Mucosa of rectum (tissue), 2 donors: ENCODE measurements at regions not wholly inside any gene's neighbourhood (a gene's known extent, or its start where the extent isn't known, plus 50 kb on each side); places are given as distances from the start of the nearest gene placed in this dataset.

ENCODE experiments used
- H3K27ac ChIP-seq, 2 donors: one replicate each; pipeline ENCODE4 v1.7.0; 2013; ENCODE audit warnings: inconsistent platforms in 2 of 2, low read depth in 2 of 2, low read length in 2 of 2
- H3K27me3 ChIP-seq, 2 donors: one replicate each; pipeline ENCODE4 v1.7.0; 2013; ENCODE audit warnings: low read length in 2 of 2; ENCODE audit not compliant: control insufficient read depth in 2 of 2, insufficient read depth in 2 of 2
- H3K36me3 ChIP-seq, 2 donors: one replicate each; pipeline ENCODE4 v1.7.0; 2013; ENCODE audit warnings: low read length in 2 of 2; ENCODE audit not compliant: control insufficient read depth in 2 of 2, insufficient read depth in 2 of 2
- H3K4me1 ChIP-seq, 2 donors: one replicate each; pipeline ENCODE4 v1.7.0; 2013; ENCODE audit warnings: low read length in 2 of 2, mild to moderate bottlenecking in 1 of 2; ENCODE audit not compliant: control insufficient read depth in 2 of 2, insufficient read depth in 2 of 2
- H3K4me3 ChIP-seq, 2 donors: one replicate each; pipeline ENCODE4 v1.7.0; 2013; ENCODE audit warnings: low read length in 2 of 2
- H3K9ac ChIP-seq, 2 donors: one replicate each; pipeline ENCODE4 v1.7.0; 2013; ENCODE audit warnings: low read length in 2 of 2, low read depth in 1 of 2, mild to moderate bottlenecking in 1 of 2
- H3K9me3 ChIP-seq, 2 donors: one replicate each; pipeline ENCODE4 v1.7.0; 2013; ENCODE audit warnings: low read length in 2 of 2; ENCODE audit not compliant: control insufficient read depth in 2 of 2
- donor health status: healthy.
- donor health status: Normal muscosa, but diverticular disease.

GRCh38 chr15:56812961-56813360 is 79.7 kb upstream of the ZNF280D start:
- peaks cover 3% of the 10 kb centered on the region in 2 donors for H3K4me1 ChIP-seq
- no peak overlapping the region for H3K4me3 ChIP-seq
- no peak overlapping the region for H3K27ac ChIP-seq
- H3K9me3 ChIP-seq = peaks cover 0 to 4% of the 10 kb centered on the region in 2 donors
- no peaks in the 10 kb centered on the region for H3K36me3 ChIP-seq
- no peak overlapping the region for H3K9ac ChIP-seq
- no peaks in the 10 kb centered on the region for H3K27me3 ChIP-seq

GRCh38 chr15:56812221-56812620 is 78.9 kb upstream of the ZNF280D start:
- H3K4me1 ChIP-seq = peaks cover 3% of the 10 kb centered on the region in 2 donors
- no peak overlapping the region for H3K4me3 ChIP-seq
- H3K9ac ChIP-seq = no peak overlapping the region
- H3K9me3 ChIP-seq = peaks cover 0 to 5% of the 10 kb centered on the region in 2 donors
- no peaks in the 10 kb centered on the region for H3K36me3 ChIP-seq
- H3K27me3 ChIP-seq = no peaks in the 10 kb centered on the region
- H3K27ac ChIP-seq = no peak overlapping the region

- Histone ChIP-seq H3K4me1 (peaks cover 3% of the 10 kb centered on the region in 2 donors), H3K27me3 (no peaks in the 10 kb centered on the region), H3K4me3 (no peak overlapping the region), H3K27ac (no peak overlapping the region), H3K36me3 (no peaks in the 10 kb centered on the region), H3K9me3 (peaks cover 0 to 5% of the 10 kb centered on the region in 2 donors), H3K9ac (no peak overlapping the region)
These were observed 78.3 kb upstream of the ZNF280D start for GRCh38 chr15:56811586-56811985.

- no peak overlapping the region for H3K27ac ChIP-seq
- H3K4me1 ChIP-seq = no peaks in the 10 kb centered on the region
- peaks cover 0 to 5% of the 10 kb centered on the region in 2 donors for H3K9me3 ChIP-seq
- no peak overlapping the region for H3K9ac ChIP-seq
- H3K27me3 ChIP-seq = no peaks in the 10 kb centered on the region
- no peaks in the 10 kb centered on the region for H3K36me3 ChIP-seq
- H3K4me3 ChIP-seq = no peak overlapping the region
These were observed 74.9 kb upstream of the ZNF280D start for GRCh38 chr15:56808160-56808559.

GRCh38 chr15:56806148-56806536 is 72.8 kb upstream of the ZNF280D start:
- no peaks in the 10 kb centered on the region for H3K36me3 ChIP-seq
- H3K9me3 ChIP-seq = peaks cover 0 to 5% of the 10 kb centered on the region in 2 donors
- no peak overlapping the region for H3K9ac ChIP-seq
- H3K4me3 ChIP-seq = no peak overlapping the region
- no peaks in the 10 kb centered on the region for H3K27me3 ChIP-seq
- no peaks in the 10 kb centered on the region for H3K4me1 ChIP-seq
- H3K27ac ChIP-seq = no peak overlapping the region

- no peaks in the 10 kb centered on the region for H3K27me3 ChIP-seq
- H3K36me3 ChIP-seq = no peaks in the 10 kb centered on the region
- no peak overlapping the region for H3K4me3 ChIP-seq
- H3K9ac ChIP-seq = no peak overlapping the region
- H3K27ac ChIP-seq = no peak overlapping the region
- no peaks in the 10 kb centered on the region for H3K4me1 ChIP-seq
- H3K9me3 ChIP-seq = peaks cover 0 to 5% of the 10 kb centered on the region in 2 donors
These were observed 72.3 kb upstream of the ZNF280D start for GRCh38 chr15:56805466-56806147.

- no peak overlapping the region for H3K27ac ChIP-seq
- no peaks in the 10 kb centered on the region for H3K27me3 ChIP-seq
- H3K9ac ChIP-seq = no peak overlapping the region
- H3K9me3 ChIP-seq = peaks cover 0 to 5% of the 10 kb centered on the region in 2 donors
- H3K36me3 ChIP-seq = no peaks in the 10 kb centered on the region
- H3K4me1 ChIP-seq = no peaks in the 10 kb centered on the region
- no peak overlapping the region for H3K4me3 ChIP-seq
These were observed 71.6 kb upstream of the ZNF280D start for GRCh38 chr15:56804938-56805337.

- no peak overlapping the region for H3K27ac ChIP-seq
These were observed 71.0 kb upstream of the ZNF280D start for GRCh38 chr15:56804279-56804678.

GRCh38 chr15:56802161-56802560 is 68.9 kb upstream of the ZNF280D start:
- Histone ChIP-seq H3K4me3 (no peak overlapping the region), H3K27me3 (no peaks in the 10 kb centered on the region), H3K9me3 (no peaks in the 10 kb centered on the region), H3K9ac (no peak overlapping the region), H3K4me1 (no peaks in the 10 kb centered on the region), H3K27ac (no peak overlapping the region), H3K36me3 (no peaks in the 10 kb centered on the region)

More at GRCh38 chr15:56804279-56804678, 71.0 kb upstream of the ZNF280D start:
- H3K36me3 ChIP-seq = no peaks in the 10 kb centered on the region
- H3K27me3 ChIP-seq = no peaks in the 10 kb centered on the region
- peaks cover 0 to 5% of the 10 kb centered on the region in 2 donors for H3K9me3 ChIP-seq
- H3K4me1 ChIP-seq = no peaks in the 10 kb centered on the region
- no peak overlapping the region for H3K9ac ChIP-seq
- no peak overlapping the region for H3K4me3 ChIP-seq

GRCh38 chr15:56798639-56799038 is 65.3 kb upstream of the ZNF280D start:
- no peak overlapping the region for H3K27ac ChIP-seq
- H3K27me3 ChIP-seq = no peaks in the 10 kb centered on the region
- H3K36me3 ChIP-seq = no peaks in the 10 kb centered on the region
- no peak overlapping the region for H3K9ac ChIP-seq
- H3K9me3 ChIP-seq = no peaks in the 10 kb centered on the region
- no peak overlapping the region for H3K4me3 ChIP-seq
- H3K4me1 ChIP-seq = no peaks in the 10 kb centered on the region
